IgD-negative memory B cell (primary cell): ENCODE measurements at regions not wholly inside any gene's neighbourhood (a gene's known extent, or its start where the extent isn't known, plus 50 kb on each side); places are given as distances from the start of the nearest gene placed in this dataset.
"Not testable (repeated sequence)": the region's sequence is repeated elsewhere in the genome, so short reads cannot be mapped to it uniquely, and the experiment has no call there.

ENCODE experiments used
- H3K27ac Mint-ChIP-seq, 3 donors: one replicate each; pipeline ENCODE4 v1.8.0; 2020 to 2022; ENCODE audit warnings: mild to moderate bottlenecking in 3 of 3, mixed read lengths in 3 of 3, moderate library complexity in 1 of 3
- H3K27me3 Mint-ChIP-seq: one replicate; pipeline ENCODE4 v1.8.0; 2021; ENCODE audit warnings: mixed read lengths
- H3K36me3 Mint-ChIP-seq: one replicate; pipeline ENCODE4 v1.8.0; 2020; ENCODE audit warnings: mild to moderate bottlenecking, mixed read lengths
- H3K4me1 Mint-ChIP-seq, 3 donors: one replicate each; pipeline ENCODE4 v1.8.0; 2020 to 2022; ENCODE audit warnings: mixed read lengths in 3 of 3, mild to moderate bottlenecking in 1 of 3
- H3K4me3 Mint-ChIP-seq, 4 donors: one replicate each; pipeline ENCODE4 v1.8.0; 2020 to 2022; ENCODE audit warnings: mild to moderate bottlenecking in 4 of 4, mixed read lengths in 4 of 4, moderate library complexity in 3 of 4
- H3K9me3 Mint-ChIP-seq, 3 donors: one replicate each; pipeline ENCODE4 v1.8.0; 2020 to 2021; ENCODE audit warnings: mixed read lengths in 3 of 3, mild to moderate bottlenecking in 1 of 3

GRCh38 chr2:7738596-7738995, 821.4 kb downstream of the RNF144A start:
- H3K27ac Mint-ChIP-seq, result no peak overlapping the region
- H3K27me3 Mint-ChIP-seq, result peaks cover 9% of the 10 kb centered on the region
- H3K4me1 Mint-ChIP-seq, result no peaks in the 10 kb centered on the region
- no peaks in the 10 kb centered on the region for H3K9me3 Mint-ChIP-seq
- no peak overlapping the region for H3K4me3 Mint-ChIP-seq
- peaks cover 2% of the 10 kb centered on the region for H3K36me3 Mint-ChIP-seq

GRCh38 chr2:7740114-7740513, 822.9 kb downstream of the RNF144A start:
- Mint-ChIP-seq H3K27me3 (peaks cover 14% of the 10 kb centered on the region), H3K9me3 (peaks cover 0 to 5% (median 0%) of the 10 kb centered on the region in 3 donors), H3K27ac (no peak overlapping the region), H3K4me3 (no peak overlapping the region), H3K4me1 (no peaks in the 10 kb centered on the region), H3K36me3 (peaks cover 2% of the 10 kb centered on the region)

GRCh38 chr2:7742301-7742700, 825.1 kb downstream of the RNF144A start:
- no peaks in the 10 kb centered on the region for H3K4me1 Mint-ChIP-seq
- H3K27me3 Mint-ChIP-seq, result peaks cover 14% of the 10 kb centered on the region
- no peak overlapping the region for H3K4me3 Mint-ChIP-seq
- no peak overlapping the region for H3K27ac Mint-ChIP-seq
- H3K36me3 Mint-ChIP-seq, result peaks cover 2% of the 10 kb centered on the region
- peaks cover 0 to 5% (median 0%) of the 10 kb centered on the region in 3 donors for H3K9me3 Mint-ChIP-seq

GRCh38 chr2:7744827-7745226, 827.6 kb downstream of the RNF144A start:
- Mint-ChIP-seq H3K4me3 (no peak overlapping the region), H3K4me1 (peaks cover 0 to 2% (median 0%) of the 10 kb centered on the region in 3 donors), H3K36me3 (peaks cover 2% of the 10 kb centered on the region), H3K27ac (no peak overlapping the region), H3K9me3 (peaks cover 0 to 5% (median 1%) of the 10 kb centered on the region in 3 donors), H3K27me3 (peaks cover 14% of the 10 kb centered on the region)

GRCh38 chr2:7745369-7745768, 828.2 kb downstream of the RNF144A start:
- Mint-ChIP-seq H3K4me1 (peaks cover 0 to 2% (median 0%) of the 10 kb centered on the region in 3 donors), H3K27me3 (peaks cover 14% of the 10 kb centered on the region), H3K27ac (no peak overlapping the region), H3K36me3 (peaks cover 2% of the 10 kb centered on the region), H3K4me3 (no peak overlapping the region), H3K9me3 (peaks cover 0 to 5% (median 1%) of the 10 kb centered on the region in 3 donors)

- peaks cover 5% of the 10 kb centered on the region for H3K27me3 Mint-ChIP-seq
- no peaks in the 10 kb centered on the region for H3K36me3 Mint-ChIP-seq
- H3K27ac Mint-ChIP-seq, result peak overlapping the region in 1 of 3 donors; percentile 71
- no peak overlapping the region for H3K4me3 Mint-ChIP-seq
- H3K9me3 Mint-ChIP-seq, result peaks cover 0 to 5% (median 1%) of the 10 kb centered on the region in 3 donors
- H3K4me1 Mint-ChIP-seq, result peaks cover 0 to 2% (median 0%) of the 10 kb centered on the region in 3 donors
Observed at GRCh38 chr2:7748717-7749415, 831.7 kb downstream of the RNF144A start.

GRCh38 chr2:7749895-7750559, 832.8 kb downstream of the RNF144A start:
- H3K9me3 Mint-ChIP-seq, result peaks cover 0 to 1% (median 0%) of the 10 kb centered on the region in 3 donors
- no peaks in the 10 kb centered on the region for H3K36me3 Mint-ChIP-seq
- H3K27me3 Mint-ChIP-seq, result no peaks in the 10 kb centered on the region
- peaks cover 0 to 2% (median 0%) of the 10 kb centered on the region in 3 donors for H3K4me1 Mint-ChIP-seq
- no peak overlapping the region for H3K4me3 Mint-ChIP-seq
- no peak overlapping the region for H3K27ac Mint-ChIP-seq

- no peak overlapping the region for H3K4me3 Mint-ChIP-seq
- peaks cover 0 to 7% (median 1%) of the 10 kb centered on the region in 3 donors for H3K9me3 Mint-ChIP-seq
- no peak overlapping the region for H3K27ac Mint-ChIP-seq
- peaks cover 0 to 2% (median 0%) of the 10 kb centered on the region in 3 donors for H3K4me1 Mint-ChIP-seq
- H3K27me3 Mint-ChIP-seq, result peaks cover 2% of the 10 kb centered on the region
- H3K36me3 Mint-ChIP-seq, result no peaks in the 10 kb centered on the region
Observed at GRCh38 chr2:7752291-7752690, 835.1 kb downstream of the RNF144A start.

GRCh38 chr2:7753777-7754176, 836.6 kb downstream of the RNF144A start:
- Mint-ChIP-seq H3K27me3 (peaks cover 2% of the 10 kb centered on the region), H3K36me3 (no peaks in the 10 kb centered on the region), H3K9me3 (peaks cover 0 to 14% (median 2%) of the 10 kb centered on the region in 3 donors), H3K27ac (no peak overlapping the region), H3K4me3 (no peak overlapping the region), H3K4me1 (no peaks in the 10 kb centered on the region)

GRCh38 chr2:7755879-7756278, 838.7 kb downstream of the RNF144A start:
- peaks cover 2% of the 10 kb centered on the region for H3K27me3 Mint-ChIP-seq
- H3K4me1 Mint-ChIP-seq, result no peaks in the 10 kb centered on the region
- H3K4me3 Mint-ChIP-seq, result no peak overlapping the region
- no peak overlapping the region for H3K27ac Mint-ChIP-seq
- H3K36me3 Mint-ChIP-seq, result no peaks in the 10 kb centered on the region
- H3K9me3 Mint-ChIP-seq, result peaks cover 0 to 14% (median 2%) of the 10 kb centered on the region in 3 donors

- Mint-ChIP-seq H3K27me3 (peaks cover 2% of the 10 kb centered on the region), H3K4me1 (peaks cover 0 to 2% (median 0%) of the 10 kb centered on the region in 3 donors), H3K9me3 (peaks cover 3 to 21% (median 3%) of the 10 kb centered on the region in 3 donors), H3K36me3 (no peaks in the 10 kb centered on the region), H3K27ac (no peak overlapping the region), H3K4me3 (no peak overlapping the region)
Observed at GRCh38 chr2:7758073-7758759, 841.0 kb downstream of the RNF144A start.

- H3K9me3 Mint-ChIP-seq, result peaks cover 3 to 28% (median 10%) of the 10 kb centered on the region in 3 donors
- peaks cover 0 to 2% (median 0%) of the 10 kb centered on the region in 3 donors for H3K4me1 Mint-ChIP-seq
- no peak overlapping the region for H3K27ac Mint-ChIP-seq
- H3K4me3 Mint-ChIP-seq, result no peak overlapping the region
- no peaks in the 10 kb centered on the region for H3K36me3 Mint-ChIP-seq
- H3K27me3 Mint-ChIP-seq, result peaks cover 2% of the 10 kb centered on the region
Observed at GRCh38 chr2:7759898-7760297, 842.7 kb downstream of the RNF144A start.

GRCh38 chr2:7763418-7763817, 846.2 kb downstream of the RNF144A start:
- not testable (repeated sequence) for H3K4me3 Mint-ChIP-seq, H3K4me1 Mint-ChIP-seq, H3K36me3 Mint-ChIP-seq, H3K27me3 Mint-ChIP-seq, H3K27ac Mint-ChIP-seq
- H3K9me3 Mint-ChIP-seq, result peaks cover 2 to 14% (median 10%) of the 10 kb centered on the region in 3 donors

- H3K27me3 Mint-ChIP-seq, result no peaks in the 10 kb centered on the region
- H3K27ac Mint-ChIP-seq, result no peak overlapping the region
- H3K4me1 Mint-ChIP-seq, result peaks cover 0 to 2% (median 0%) of the 10 kb centered on the region in 3 donors
- H3K9me3 Mint-ChIP-seq, result peaks cover 1 to 13% (median 10%) of the 10 kb centered on the region in 3 donors
- no peaks in the 10 kb centered on the region for H3K36me3 Mint-ChIP-seq
- H3K4me3 Mint-ChIP-seq, result no peak overlapping the region
Observed at GRCh38 chr2:7765236-7765635, 848.0 kb downstream of the RNF144A start.

GRCh38 chr2:7766088-7766722, 849.0 kb downstream of the RNF144A start:
- no peak overlapping the region for H3K27ac Mint-ChIP-seq
- peaks cover 0 to 2% (median 0%) of the 10 kb centered on the region in 3 donors for H3K4me1 Mint-ChIP-seq
- H3K36me3 Mint-ChIP-seq, result no peaks in the 10 kb centered on the region
- peaks cover 1 to 13% (median 10%) of the 10 kb centered on the region in 3 donors for H3K9me3 Mint-ChIP-seq
- H3K4me3 Mint-ChIP-seq, result no peak overlapping the region
- no peaks in the 10 kb centered on the region for H3K27me3 Mint-ChIP-seq
